ENCODE measurements at regions not wholly inside any gene's neighbourhood (a gene's known extent, or its start where the extent isn't known, plus 50 kb on each side); places are given as distances from the start of the nearest gene placed in this dataset.
"Not testable (repeated sequence)": the region's sequence is repeated elsewhere in the genome, so short reads cannot be mapped to it uniquely, and the experiment has no call there.

- DNase-seq (ENCODE audit: low read depth, low spot score) = no peak
Measured at GRCh38 chr2:234725528-234726264, 226.1 kb upstream of the SH3BP4 start.

GRCh38 chr2:234724850-234725249 lies 227.0 kb upstream of the SH3BP4 start:
- no peak for DNase-seq (ENCODE audit: low read depth, low spot score)

GRCh38 chr2:234723400-234723799 lies 226.5 kb upstream of the ARL4C start:
- no peak for DNase-seq (ENCODE audit: low read depth, low spot score)

- no peak for DNase-seq (ENCODE audit: low read depth, low spot score)
Measured at GRCh38 chr2:234722176-234722575, 225.3 kb upstream of the ARL4C start.

GRCh38 chr2:234719116-234719716 lies 222.3 kb upstream of the ARL4C start:
- DNase-seq (ENCODE audit: low read depth, low spot score) = no peak

- DNase-seq (ENCODE audit: low read depth, low spot score) = no peak
Measured at GRCh38 chr2:234716271-234716670, 219.4 kb upstream of the ARL4C start.

- DNase-seq (ENCODE audit: low read depth, low spot score) = no peak
Measured at GRCh38 chr2:234715671-234716250, 218.9 kb upstream of the ARL4C start.

GRCh38 chr2:234714711-234715110 lies 217.8 kb upstream of the ARL4C start:
- no peak for DNase-seq (ENCODE audit: low read depth, low spot score)

GRCh38 chr2:234712421-234712935 lies 215.6 kb upstream of the ARL4C start:
- no peak for DNase-seq (ENCODE audit: low read depth, low spot score)

GRCh38 chr2:234711308-234711707 lies 214.4 kb upstream of the ARL4C start:
- DNase-seq (ENCODE audit: low read depth, low spot score) = no peak

- no peak for DNase-seq (ENCODE audit: low read depth, low spot score)
Measured at GRCh38 chr2:234710587-234710986, 213.7 kb upstream of the ARL4C start.

GRCh38 chr2:234710066-234710465 lies 213.2 kb upstream of the ARL4C start:
- no peak for DNase-seq (ENCODE audit: low read depth, low spot score)

- no peak for DNase-seq (ENCODE audit: low read depth, low spot score)
Measured at GRCh38 chr2:234708717-234709116, 211.8 kb upstream of the ARL4C start.

GRCh38 chr2:234708091-234708683 lies 211.3 kb upstream of the ARL4C start:
- no peak for DNase-seq (ENCODE audit: low read depth, low spot score)

- DNase-seq (ENCODE audit: low read depth, low spot score) = no peak
Measured at GRCh38 chr2:234706086-234706485, 209.2 kb upstream of the ARL4C start.

- no peak for DNase-seq (ENCODE audit: low read depth, low spot score)
Measured at GRCh38 chr2:234705108-234705507, 208.2 kb upstream of the ARL4C start.

GRCh38 chr2:234703258-234703657 lies 206.4 kb upstream of the ARL4C start:
- DNase-seq (ENCODE audit: low read depth, low spot score) = no peak

- DNase-seq (ENCODE audit: low read depth, low spot score) = no peak
Measured at GRCh38 chr2:234702731-234703225, 205.9 kb upstream of the ARL4C start.

GRCh38 chr2:234701841-234702240 lies 205.0 kb upstream of the ARL4C start:
- DNase-seq (ENCODE audit: low read depth, low spot score) = no peak

- DNase-seq (ENCODE audit: low read depth, low spot score) = no peak
Measured at GRCh38 chr2:234701421-234701820, 204.5 kb upstream of the ARL4C start.

GRCh38 chr2:234699456-234699855 lies 202.6 kb upstream of the ARL4C start:
- no peak for DNase-seq (ENCODE audit: low read depth, low spot score)

GRCh38 chr2:234697300-234697876 lies 200.5 kb upstream of the ARL4C start:
- DNase-seq (ENCODE audit: low read depth, low spot score) = not testable (repeated sequence)
